ENCODE measurements at regions not wholly inside any gene's neighbourhood (a gene's known extent, or its start where the extent isn't known, plus 50 kb on each side); places are given as distances from the start of the nearest gene placed in this dataset.

GRCh38 chr10:10503772-10504171 lies 513.9 kb upstream of the CELF2 start:
- Mint-ChIP-seq H3K4me3 (ENCODE audit: low read depth) (no peak overlapping the region), H3K27ac (no peak overlapping the region), H3K4me1 (ENCODE audit: low read depth) (no peaks in the 10 kb centered on the region), H3K27me3 (no peaks in the 10 kb centered on the region), H3K36me3 (ENCODE audit: insufficient read depth) (no peaks in the 10 kb centered on the region), H3K9me3 (ENCODE audit: low read depth) (peaks cover 16% of the 10 kb centered on the region)
- no peak for TF ChIP-seq CTCF (IDR thresholded peaks at IDR 0.05; ENCODE audit: unreplicated experiment)
- no peak for DNase-seq (ENCODE audit: low spot score, unreplicated experiment)

- H3K27me3 Mint-ChIP-seq: no peaks in the 10 kb centered on the region
- no peak overlapping the region for H3K4me3 Mint-ChIP-seq (ENCODE audit: low read depth)
- H3K27ac Mint-ChIP-seq: no peak overlapping the region
- TF ChIP-seq CTCF (IDR thresholded peaks at IDR 0.05; ENCODE audit: unreplicated experiment): no peak
- no peaks in the 10 kb centered on the region for H3K36me3 Mint-ChIP-seq (ENCODE audit: insufficient read depth)
- H3K9me3 Mint-ChIP-seq (ENCODE audit: low read depth): peaks cover 5% of the 10 kb centered on the region
- H3K4me1 Mint-ChIP-seq (ENCODE audit: low read depth): no peaks in the 10 kb centered on the region
- DNase-seq (ENCODE audit: low spot score, unreplicated experiment): no peak
These were observed 509.5 kb upstream of the CELF2 start for GRCh38 chr10:10508211-10508610.

GRCh38 chr10:10510179-10510578 lies 507.5 kb upstream of the CELF2 start:
- TF ChIP-seq CTCF (IDR thresholded peaks at IDR 0.05; ENCODE audit: unreplicated experiment): no peak
- Mint-ChIP-seq H3K9me3 (ENCODE audit: low read depth) (no peaks in the 10 kb centered on the region), H3K36me3 (ENCODE audit: insufficient read depth) (no peaks in the 10 kb centered on the region), H3K27me3 (peaks cover 3% of the 10 kb centered on the region), H3K27ac (no peak overlapping the region), H3K4me1 (ENCODE audit: low read depth) (no peaks in the 10 kb centered on the region), H3K4me3 (ENCODE audit: low read depth) (no peak overlapping the region)
- no peak for DNase-seq (ENCODE audit: low spot score, unreplicated experiment)

DNA sequence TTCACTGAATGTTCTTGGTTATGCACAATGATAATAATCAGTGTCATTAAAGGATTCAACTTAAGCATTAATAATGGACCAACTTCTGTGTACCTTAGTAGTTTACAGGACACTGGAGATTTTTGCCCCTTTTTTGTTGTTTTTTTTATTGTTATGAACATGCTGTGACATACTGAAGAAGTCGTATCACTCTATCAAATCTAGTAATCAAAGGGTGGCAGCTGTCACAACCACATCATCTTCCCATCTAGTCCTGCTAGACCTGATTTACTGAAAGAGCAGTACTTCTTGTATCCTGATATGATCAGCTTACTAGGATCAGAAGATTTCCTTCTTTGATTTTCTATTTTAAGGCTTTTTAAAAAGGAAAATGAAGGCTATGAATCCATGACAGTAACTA lies 504.6 kb upstream of the CELF2 start:
- Mint-ChIP-seq H3K4me1 (ENCODE audit: low read depth) (no peaks in the 10 kb centered on the region), H3K4me3 (ENCODE audit: low read depth) (no peak overlapping the region), H3K27ac (no peak overlapping the region), H3K9me3 (ENCODE audit: low read depth) (no peaks in the 10 kb centered on the region), H3K36me3 (ENCODE audit: insufficient read depth) (no peaks in the 10 kb centered on the region), H3K27me3 (peaks cover 3% of the 10 kb centered on the region)
- DNase-seq (ENCODE audit: low spot score, unreplicated experiment): no peak
- no peak for TF ChIP-seq CTCF (IDR thresholded peaks at IDR 0.05; ENCODE audit: unreplicated experiment)

DNA sequence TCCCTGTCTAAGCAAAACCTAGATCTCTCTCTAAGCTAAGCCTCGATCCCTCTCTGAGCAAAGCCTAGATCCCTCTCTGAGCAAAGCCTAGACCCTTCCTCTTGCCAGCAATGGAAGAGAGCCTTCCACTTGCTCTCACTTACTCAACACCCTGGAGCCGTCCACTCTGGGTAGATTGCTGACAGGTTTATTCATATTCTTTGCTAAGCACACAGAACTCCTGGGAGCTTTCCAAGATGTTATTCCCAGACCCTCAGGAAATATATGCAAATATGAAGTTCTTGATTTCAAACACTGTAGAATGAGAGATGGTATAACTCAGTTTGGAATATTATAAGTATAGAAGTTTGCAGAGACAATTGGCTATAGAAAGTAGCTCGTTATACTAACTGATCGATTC lies 503.8 kb upstream of the CELF2 start:
- H3K36me3 Mint-ChIP-seq (ENCODE audit: insufficient read depth): no peaks in the 10 kb centered on the region
- no peak for DNase-seq (ENCODE audit: low spot score, unreplicated experiment)
- no peaks in the 10 kb centered on the region for H3K4me1 Mint-ChIP-seq (ENCODE audit: low read depth)
- no peak for TF ChIP-seq CTCF (IDR thresholded peaks at IDR 0.05; ENCODE audit: unreplicated experiment)
- no peaks in the 10 kb centered on the region for H3K9me3 Mint-ChIP-seq (ENCODE audit: low read depth)
- H3K27me3 Mint-ChIP-seq: peaks cover 3% of the 10 kb centered on the region
- H3K4me3 Mint-ChIP-seq (ENCODE audit: low read depth): no peak overlapping the region
- no peak overlapping the region for H3K27ac Mint-ChIP-seq

Measured in progenitor cell of endocrine pancreas (in vitro differentiated cells).